GM12878 (cell line): ENCODE measurements at regions not wholly inside any gene's neighbourhood (a gene's known extent, or its start where the extent isn't known, plus 50 kb on each side); places are given as distances from the start of the nearest gene placed in this dataset.

Experiments used
- ATAC-seq: fragments of 200-7000 bp; cut with Tn5 transposase; 3 replicates; pipeline ENCODE4 v1.9.1; 2020; ENCODE audit warnings: mild to moderate bottlenecking, moderate library complexity
- BruUV-seq: library from RNA; stranded (reverse); fragments of 400-500 nt; replicated peaks from 2 replicates; lab custom pipeline; 2021; lab: Mats Ljungman, UMichigan
- CTCF ChIA-PET: fragments of 300-600 bp; sonication (Branson Sonifier 250); formaldehyde crosslinking; extraction: SDS; loops from one replicate; lab custom pipeline; 2021; ENCODE audit warnings: inconsistent platforms; lab: Yijun Ruan, JAX
- POLR2A ChIA-PET: fragments of 350-600 bp; formaldehyde crosslinking; extraction: SDS; loops from one replicate; lab custom pipeline; 2021; ENCODE audit warnings: inconsistent platforms; lab: Charles Lee
- RAD21 ChIA-PET: fragments of 300-600 bp; sonication (Branson Sonifier 250); formaldehyde crosslinking; loops from one replicate; lab custom pipeline; 2023; ENCODE audit warnings: antibody characterized with exemption; ENCODE audit not compliant: unreplicated experiment; lab: Charles Lee
- SMC1A ChIA-PET: fragments of 300-600 bp; sonication (Branson Sonifier 250); formaldehyde crosslinking; loops from one replicate; lab custom pipeline; 2023; ENCODE audit not compliant: unreplicated experiment, uncharacterized antibody; lab: Charles Lee
- DNase-seq: peaks from one replicate; pipeline ENCODE4 v3.0.0-alpha.2; 2011; ENCODE audit warnings: low read depth, low spot score
- FAIRE-seq: peaks from 3 replicates; lab custom pipeline; 2011; peaks lifted over from hg19 to GRCh38; lab: Jason Lieb, UNC
- H2AFZ ChIP-seq: 2 replicates; pipeline ENCODE4 v1.6.0; 2011; ENCODE audit warnings: low read depth, low read length, control low read depth; ENCODE audit not compliant: control insufficient read depth
- H3K27ac ChIP-seq: 2 replicates; pipeline ENCODE4 v1.5.1; 2011; ENCODE audit warnings: control low read depth; ENCODE audit not compliant: control insufficient read depth, insufficient read depth
- H3K27me3 ChIP-seq, 2 experiments: replicated peaks in 1 of 2; 2 replicates each; pipeline versions ENCODE4 v1.6.0 to v1.6.1; 2011; ENCODE audit warnings: low read length in 1 of 2; ENCODE audit not compliant: control insufficient read depth in 2 of 2, insufficient read depth in 2 of 2
- H3K36me3 ChIP-seq, 2 experiments: 2 replicates each; pipeline ENCODE4 v1.5.1; 2011; ENCODE audit warnings: low read length in 1 of 2; ENCODE audit not compliant: control insufficient read depth in 2 of 2, insufficient read depth in 2 of 2
- H3K4me1 ChIP-seq: 2 replicates; pipeline ENCODE4 v1.6.1; 2011; ENCODE audit warnings: mild to moderate bottlenecking, low read length, moderate library complexity, mixed read lengths; ENCODE audit not compliant: control insufficient read depth, insufficient read depth
- H3K4me2 ChIP-seq: 2 replicates; pipeline ENCODE4 v1.6.0; 2011; ENCODE audit warnings: control low read depth; ENCODE audit not compliant: control insufficient read depth, insufficient read depth
- H3K4me3 ChIP-seq: fragments of 200-600 bp; sonication (generic); 2 replicates; pipeline ENCODE4 v1.5.1; 2016
- H3K79me2 ChIP-seq: 2 replicates; pipeline ENCODE4 v1.6.0; 2011; ENCODE audit warnings: low read length; ENCODE audit not compliant: control insufficient read depth, insufficient read depth
- H3K9ac ChIP-seq: 2 replicates; pipeline ENCODE4 v1.8.0; 2011; ENCODE audit warnings: low read length, control low read depth, mixed read lengths; ENCODE audit not compliant: control insufficient read depth, insufficient read depth
- H3K9me3 ChIP-seq: replicated peaks from 3 replicates; pipeline ENCODE4 v1.5.1; 2011; ENCODE audit warnings: mild to moderate bottlenecking, low read length; ENCODE audit not compliant: control insufficient read depth, insufficient read depth
- H4K20me1 ChIP-seq: 2 replicates; pipeline ENCODE4 v1.6.0; 2011; ENCODE audit not compliant: control insufficient read depth, insufficient read depth
- ASH2L ChIP-seq: fragments of 300-600, 200-600 bp; sonication (generic); IDR thresholded peaks from 2 replicates; pipeline ENCODE4 v1.6.1; 2017; ENCODE audit warnings: low read depth, mild to moderate bottlenecking, borderline replicate concordance
- CEBPZ ChIP-seq: fragments of 150-350 bp; IDR thresholded peaks from 2 replicates; pipeline ENCODE4 v1.6.1; 2016; ENCODE audit warnings: low read depth, low read length
- STAT3 ChIP-seq: IDR thresholded peaks from 2 replicates; pipeline ENCODE4 v1.6.1; 2011; ENCODE audit warnings: low read depth, low read length, improper control_type of control experiment
- TBL1XR1 ChIP-seq: IDR thresholded peaks from 2 replicates; pipeline ENCODE4 v1.6.1; 2012; ENCODE audit warnings: low read depth, low read length, improper control_type of control experiment
- ZNF207 ChIP-seq: fragments of 450-650 bp; IDR thresholded peaks from 2 replicates; pipeline ENCODE4 v1.6.1; 2014; ENCODE audit warnings: antibody characterized with exemption, mild to moderate bottlenecking, borderline replicate concordance
- WGBS: methylation state at CpG from one replicate; pipeline ENCODE4 v1.1.6; 2016; ENCODE audit warnings: low lambda C conversion rate; ENCODE audit not compliant: insufficient replicate concordance, insufficient coverage; ENCODE audit errors: missing lambda C conversion rate; 5-methylcytosine and 5-hydroxymethylcytosine counted together
- in situ Hi-C: fragments of 300-500 bp; cut with MboI; formaldehyde crosslinking; loops from 9 replicates; pipeline ENCODE4 v1.14.3; 2018; ENCODE audit warnings: mixed read lengths
- intact Hi-C: fragments of 100-400 bp; cut with micrococcal nuclease; formaldehyde crosslinking; loops from one replicate; pipeline ENCODE4 v1.14.2; 2022; ENCODE audit not compliant: unreplicated experiment
- TF ChIP-seq, protein P1 (sequence below): fragments of 450-650 bp; IDR thresholded peaks from 2 replicates; pipeline ENCODE4 v1.6.1; 2017; ENCODE audit warnings: mild to moderate bottlenecking, low read depth, inconsistent platforms; ENCODE audit not compliant: poor library complexity, severe bottlenecking

- ChIA-PET POLR2A (no interaction called here), RAD21 (no interaction called here), CTCF (no interaction called here), SMC1A (no interaction called here)
- H3K27me3 ChIP-seq = no peaks in the 10 kb centered on the region
- H3K9me3 ChIP-seq = no peaks in the 10 kb centered on the region
- no peak overlapping the region for H3K4me2 ChIP-seq
- H3K4me1 ChIP-seq = no peaks in the 10 kb centered on the region
- in situ Hi-C loops = no loop called here
- no peaks in the 10 kb centered on the region for H3K36me3 ChIP-seq
- TF ChIP-seq ASH2L (no peak), STAT3 (no peak), CEBPZ (no peak), TBL1XR1 (no peak), ZNF207 (no peak)
- TF ChIP-seq, protein P1, sequence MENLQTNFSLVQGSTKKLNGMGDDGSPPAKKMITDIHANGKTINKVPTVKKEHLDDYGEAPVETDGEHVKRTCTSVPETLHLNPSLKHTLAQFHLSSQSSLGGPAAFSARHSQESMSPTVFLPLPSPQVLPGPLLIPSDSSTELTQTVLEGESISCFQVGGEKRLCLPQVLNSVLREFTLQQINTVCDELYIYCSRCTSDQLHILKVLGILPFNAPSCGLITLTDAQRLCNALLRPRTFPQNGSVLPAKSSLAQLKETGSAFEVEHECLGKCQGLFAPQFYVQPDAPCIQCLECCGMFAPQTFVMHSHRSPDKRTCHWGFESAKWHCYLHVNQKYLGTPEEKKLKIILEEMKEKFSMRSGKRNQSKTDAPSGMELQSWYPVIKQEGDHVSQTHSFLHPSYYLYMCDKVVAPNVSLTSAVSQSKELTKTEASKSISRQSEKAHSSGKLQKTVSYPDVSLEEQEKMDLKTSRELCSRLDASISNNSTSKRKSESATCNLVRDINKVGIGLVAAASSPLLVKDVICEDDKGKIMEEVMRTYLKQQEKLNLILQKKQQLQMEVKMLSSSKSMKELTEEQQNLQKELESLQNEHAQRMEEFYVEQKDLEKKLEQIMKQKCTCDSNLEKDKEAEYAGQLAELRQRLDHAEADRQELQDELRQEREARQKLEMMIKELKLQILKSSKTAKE = no peak
- no peak overlapping the region for H3K27ac ChIP-seq
- no TSS peak for BruUV-seq
- DNase-seq (no peak), ATAC-seq (no peak), FAIRE-seq (no peak)
- H3K79me2 ChIP-seq = no peaks in the 10 kb centered on the region
- H3K4me3 ChIP-seq = no peak overlapping the region
- no peaks in the 10 kb centered on the region for H4K20me1 ChIP-seq
- no peak overlapping the region for H2AFZ ChIP-seq
- 28% methylated on average over 3 of the region's 3 CpGs for WGBS
- intact Hi-C loops = no loop called here
- no peak overlapping the region for H3K9ac ChIP-seq
Measured at GRCh38 chr4:124420166-124420695, 292.3 kb downstream of the ANKRD50 start.
